Left lung (tissue), 4 donors: ENCODE measurements at regions not wholly inside any gene's neighbourhood (a gene's known extent, or its start where the extent isn't known, plus 50 kb on each side); places are given as distances from the start of the nearest gene placed in this dataset.
A peak's percentile ranks its signal among the peaks of the same experiment; 100 is the strongest.

ENCODE experiments used
- ATAC-seq: fragments of 200-7000 bp; cut with Tn5 transposase; one replicate; pipeline ENCODE4 v1.9.1; 2020; ENCODE audit warnings: moderate library complexity
- DNase-seq, 4 donors: peaks; one replicate each; pipeline ENCODE4 v3.0.0-alpha.2; 2013 to 2020
- H3K27ac ChIP-seq, 2 donors: fragments of 200-600 bp; sonication (generic) in 1 of 2; one replicate each; pipeline versions ENCODE4 v1.5.0 to v1.8.0; 2020 to 2021
- H3K27me3 ChIP-seq, 2 donors: fragments of 200-600 bp; sonication (generic) in 1 of 2; one replicate each; pipeline versions ENCODE4 v1.5.0 to v1.8.0; 2020 to 2021
- H3K36me3 ChIP-seq, 2 donors: fragments of 200-600 bp; sonication (generic) in 1 of 2; one replicate each; pipeline versions ENCODE4 v1.5.0 to v1.8.0; 2020 to 2021
- H3K4me1 ChIP-seq, 2 donors: fragments of 200-600 bp; one replicate each; pipeline ENCODE4 v1.8.0; 2021
- H3K4me3 ChIP-seq, 2 donors: fragments of 200-600 bp; sonication (generic) in 1 of 2; one replicate each; pipeline versions ENCODE4 v1.5.0 to v1.8.0; 2020 to 2021; ENCODE audit warnings: mild to moderate bottlenecking in 1 of 2
- H3K9me3 ChIP-seq, 2 donors: fragments of 200-600 bp; sonication (generic) in 1 of 2; one replicate each; pipeline versions ENCODE4 v1.5.0 to v1.8.0; 2020 to 2021
- intact Hi-C, 2 donors: fragments of 100-400 bp; cut with DNase I; formaldehyde crosslinking; loops; one replicate each; pipeline versions ENCODE4 v1.11.2 to v1.14.2; 2022
- TF ChIP-seq, protein P1 (sequence below), 2 donors: fragments of 200-600 bp; sonication (generic) in 1 of 2; IDR thresholded peaks; one replicate each; pipeline versions ENCODE4 v1.5.0 to v1.8.0; 2021; ENCODE audit warnings: antibody characterized with exemption in 2 of 2
- donor health status: DM: no; HTN: yes; CAD: no.
- donor health status: DM: no; HTN: no; CAD: no.

DNA sequence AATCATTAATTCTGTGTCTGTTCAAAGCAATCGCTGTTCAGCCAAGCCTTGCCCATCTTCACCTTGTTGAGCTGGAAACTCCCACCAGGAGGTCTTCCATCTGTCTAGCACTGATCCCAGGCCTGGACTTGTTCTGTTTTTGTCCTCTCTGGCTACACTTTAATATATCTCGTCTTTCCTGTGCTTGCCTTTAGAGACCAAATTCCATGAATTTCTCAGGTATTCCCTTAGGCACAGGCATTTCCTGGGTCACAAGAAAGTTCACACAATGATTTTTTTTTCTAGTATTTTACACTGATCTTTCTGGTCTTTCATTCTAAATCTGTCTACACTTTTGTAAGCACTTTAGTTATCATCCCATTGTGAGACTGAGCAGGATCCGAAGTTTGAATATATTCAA, 116.4 kb upstream of the CCND2 start:
- TF ChIP-seq, protein P1, sequence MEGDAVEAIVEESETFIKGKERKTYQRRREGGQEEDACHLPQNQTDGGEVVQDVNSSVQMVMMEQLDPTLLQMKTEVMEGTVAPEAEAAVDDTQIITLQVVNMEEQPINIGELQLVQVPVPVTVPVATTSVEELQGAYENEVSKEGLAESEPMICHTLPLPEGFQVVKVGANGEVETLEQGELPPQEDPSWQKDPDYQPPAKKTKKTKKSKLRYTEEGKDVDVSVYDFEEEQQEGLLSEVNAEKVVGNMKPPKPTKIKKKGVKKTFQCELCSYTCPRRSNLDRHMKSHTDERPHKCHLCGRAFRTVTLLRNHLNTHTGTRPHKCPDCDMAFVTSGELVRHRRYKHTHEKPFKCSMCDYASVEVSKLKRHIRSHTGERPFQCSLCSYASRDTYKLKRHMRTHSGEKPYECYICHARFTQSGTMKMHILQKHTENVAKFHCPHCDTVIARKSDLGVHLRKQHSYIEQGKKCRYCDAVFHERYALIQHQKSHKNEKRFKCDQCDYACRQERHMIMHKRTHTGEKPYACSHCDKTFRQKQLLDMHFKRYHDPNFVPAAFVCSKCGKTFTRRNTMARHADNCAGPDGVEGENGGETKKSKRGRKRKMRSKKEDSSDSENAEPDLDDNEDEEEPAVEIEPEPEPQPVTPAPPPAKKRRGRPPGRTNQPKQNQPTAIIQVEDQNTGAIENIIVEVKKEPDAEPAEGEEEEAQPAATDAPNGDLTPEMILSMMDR (IDR thresholded peaks at IDR 0.05) = no peak
- H3K4me1 ChIP-seq = peaks cover 0 to 18% of the 10 kb centered on the region in 2 donors
- no peak for ATAC-seq
- no peak overlapping the region for H3K27ac ChIP-seq
- H3K36me3 ChIP-seq = no peaks in the 10 kb centered on the region
- no peaks in the 10 kb centered on the region for H3K27me3 ChIP-seq
- intact Hi-C loops = no loop called here
- no peak overlapping the region for H3K4me3 ChIP-seq
- DNase-seq = no peak
- no peaks in the 10 kb centered on the region for H3K9me3 ChIP-seq

- H3K4me3 ChIP-seq = no peak overlapping the region
- no peaks in the 10 kb centered on the region for H3K9me3 ChIP-seq
- no peak for ATAC-seq
- no peak overlapping the region for H3K27ac ChIP-seq
- TF ChIP-seq, protein P1 (IDR thresholded peaks at IDR 0.05) = no peak
- no peaks in the 10 kb centered on the region for H3K36me3 ChIP-seq
- intact Hi-C loops = no loop called here
- DNase-seq = no peak
- peaks cover 0 to 19% of the 10 kb centered on the region in 2 donors for H3K4me1 ChIP-seq
- H3K27me3 ChIP-seq = no peaks in the 10 kb centered on the region
These were observed 117.2 kb upstream of the CCND2 start for GRCh38 chr12:4156317-4156716.

GRCh38 chr12:4154672-4155225, 118.8 kb upstream of the CCND2 start:
- no peaks in the 10 kb centered on the region for H3K36me3 ChIP-seq
- ATAC-seq (no peak), DNase-seq (no peak)
- intact Hi-C loops = no loop called here
- H3K4me1 ChIP-seq = peaks cover 0 to 19% of the 10 kb centered on the region in 2 donors
- TF ChIP-seq, protein P1 (IDR thresholded peaks at IDR 0.05) = no peak
- H3K27me3 ChIP-seq = no peaks in the 10 kb centered on the region
- no peak overlapping the region for H3K27ac ChIP-seq
- H3K9me3 ChIP-seq = no peaks in the 10 kb centered on the region
- no peak overlapping the region for H3K4me3 ChIP-seq

DNA sequence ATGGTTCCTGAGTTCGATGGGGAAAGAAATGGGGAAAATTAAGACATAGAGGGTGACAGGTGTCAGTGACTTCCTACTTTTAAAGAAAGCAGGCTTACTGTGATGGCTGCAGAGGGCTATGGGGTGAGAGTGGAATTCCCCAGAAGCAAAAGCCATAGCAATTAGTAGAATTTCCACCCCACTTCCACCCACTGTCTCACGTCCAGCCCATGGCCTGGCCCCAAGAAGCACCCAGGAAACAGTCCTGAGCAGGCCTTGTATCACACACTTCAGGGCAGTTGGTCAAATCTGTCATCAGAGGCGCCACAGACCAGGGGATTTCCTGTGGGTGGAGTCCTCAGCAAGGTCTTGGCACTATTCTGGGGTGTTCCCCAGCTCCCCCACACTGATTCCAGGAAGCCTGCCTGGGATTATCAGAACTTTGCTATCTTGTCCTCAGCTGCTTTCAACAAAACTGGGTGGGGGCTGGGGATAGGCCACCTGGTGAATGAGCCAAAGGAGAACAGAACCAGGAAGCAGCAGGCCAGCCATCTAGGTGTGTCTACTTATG, 120.1 kb upstream of the CCND2 start:
- TF ChIP-seq, protein P1 (IDR thresholded peaks at IDR 0.05) = no peak
- intact Hi-C loops = no loop called here
- no peak for DNase-seq
- H3K4me3 ChIP-seq = no peak overlapping the region
- H3K27ac ChIP-seq = peak overlapping the region in 1 of 2 donors; percentile 74
- no peaks in the 10 kb centered on the region for H3K9me3 ChIP-seq
- peak; percentile 31 for ATAC-seq
- no peaks in the 10 kb centered on the region for H3K27me3 ChIP-seq
- no peaks in the 10 kb centered on the region for H3K36me3 ChIP-seq
- H3K4me1 ChIP-seq = peaks cover 0 to 23% of the 10 kb centered on the region in 2 donors

GRCh38 chr12:4152145-4152795, 121.3 kb upstream of the CCND2 start:
- no peak overlapping the region for H3K4me3 ChIP-seq
- DNase-seq (no peak), ATAC-seq (no peak)
- TF ChIP-seq, protein P1 (IDR thresholded peaks at IDR 0.05) = no peak
- intact Hi-C loops = no loop called here
- no peaks in the 10 kb centered on the region for H3K36me3 ChIP-seq
- peaks cover 0 to 25% of the 10 kb centered on the region in 2 donors for H3K4me1 ChIP-seq
- H3K27me3 ChIP-seq = no peaks in the 10 kb centered on the region
- H3K9me3 ChIP-seq = no peaks in the 10 kb centered on the region
- peak overlapping the region in 1 of 2 donors; percentile 74 for H3K27ac ChIP-seq
